Esophagus (tissue), 2 donors: ENCODE measurements at regions not wholly inside any gene's neighbourhood (a gene's known extent, or its start where the extent isn't known, plus 50 kb on each side); places are given as distances from the start of the nearest gene placed in this dataset.
"Not testable (repeated sequence)": the region's sequence is repeated elsewhere in the genome, so short reads cannot be mapped to it uniquely, and the experiment has no call there.

Experiments
- H3K27ac ChIP-seq, 2 donors: one replicate each; pipeline ENCODE4 v1.5.1; 2013; ENCODE audit warnings: low read depth in 2 of 2, mild to moderate bottlenecking in 2 of 2, inconsistent platforms in 1 of 2, low read length in 1 of 2, moderate library complexity in 1 of 2
- H3K27me3 ChIP-seq, 2 donors: one replicate each; pipeline ENCODE4 v1.6.1; 2013; ENCODE audit warnings: low read length in 2 of 2, control low read depth in 1 of 2, mild to moderate bottlenecking in 1 of 2; ENCODE audit not compliant: insufficient read depth in 2 of 2, control insufficient read depth in 1 of 2
- H3K36me3 ChIP-seq, 2 donors: one replicate each; pipeline ENCODE4 v1.6.1; 2013; ENCODE audit warnings: low read length in 1 of 2; ENCODE audit not compliant: control insufficient read depth in 2 of 2, insufficient read depth in 2 of 2
- H3K4me1 ChIP-seq, 2 donors: one replicate each; pipeline ENCODE4 v1.6.1; 2013; ENCODE audit warnings: low read length in 1 of 2; ENCODE audit not compliant: control insufficient read depth in 2 of 2, insufficient read depth in 2 of 2
- H3K4me3 ChIP-seq, 2 donors: one replicate each; pipeline ENCODE4 v1.5.1; 2013; ENCODE audit warnings: low read length in 2 of 2, mild to moderate bottlenecking in 2 of 2, low read depth in 1 of 2, moderate library complexity in 1 of 2
- H3K9me3 ChIP-seq, 2 donors: one replicate each; pipeline ENCODE4 v1.6.1; 2013; ENCODE audit warnings: mild to moderate bottlenecking in 2 of 2, low read depth in 1 of 2, low read length in 1 of 2, moderate library complexity in 1 of 2; ENCODE audit not compliant: control insufficient read depth in 2 of 2, insufficient read depth in 1 of 2
- WGBS, 2 donors: extraction: QIAGEN DNeasy Blood & Tissue Kit; methylation state at CpG; one replicate each; pipeline ENCODE4 v1.1.7; 2013; 5-methylcytosine and 5-hydroxymethylcytosine counted together
- donor health status: healthy with polysubstance abuse.
- donor health status: Bipolar disorder and iron deficiency.

- not testable (repeated sequence) for H3K4me3 ChIP-seq, H3K27me3 ChIP-seq, H3K9me3 ChIP-seq, H3K4me1 ChIP-seq, H3K27ac ChIP-seq, H3K36me3 ChIP-seq
- WGBS, 2 donors, result no CpG with 5 or more reads among the region's 1 CpG
These were observed 155.9 kb downstream of the MFSD1 start for GRCh38 chr3:158957777-158958176.

GRCh38 chr3:158958873-158959272, 157.0 kb downstream of the MFSD1 start:
- H3K27ac ChIP-seq, result no peak overlapping the region
- no peak overlapping the region for H3K4me3 ChIP-seq
- H3K27me3 ChIP-seq, result no peaks in the 10 kb centered on the region
- WGBS, 2 donors, result 83 to 90% methylated on average over 2 of the region's 2 CpGs
- no peaks in the 10 kb centered on the region for H3K9me3 ChIP-seq
- no peaks in the 10 kb centered on the region for H3K4me1 ChIP-seq
- H3K36me3 ChIP-seq, result no peaks in the 10 kb centered on the region

- Histone ChIP-seq H3K4me3 (no peak overlapping the region), H3K36me3 (no peaks in the 10 kb centered on the region), H3K4me1 (no peaks in the 10 kb centered on the region), H3K27me3 (no peaks in the 10 kb centered on the region), H3K9me3 (no peaks in the 10 kb centered on the region), H3K27ac (no peak overlapping the region)
- 56 to 64% methylated on average over 4 of the region's 4 CpGs for WGBS, 2 donors
These were observed 159.6 kb downstream of the MFSD1 start for GRCh38 chr3:158961471-158961870.

- Histone ChIP-seq H3K4me3 (no peak overlapping the region), H3K4me1 (no peaks in the 10 kb centered on the region), H3K36me3 (no peaks in the 10 kb centered on the region), H3K9me3 (no peaks in the 10 kb centered on the region), H3K27ac (no peak overlapping the region), H3K27me3 (no peaks in the 10 kb centered on the region)
- WGBS, 2 donors, result 49 to 50% methylated on average over 3 of the region's 3 CpGs
These were observed 160.1 kb downstream of the MFSD1 start for GRCh38 chr3:158961911-158962310.

GRCh38 chr3:158970006-158970405, 168.2 kb downstream of the MFSD1 start:
- Histone ChIP-seq H3K36me3 (no peaks in the 10 kb centered on the region), H3K4me1 (no peaks in the 10 kb centered on the region), H3K27ac (no peak overlapping the region), H3K9me3 (no peaks in the 10 kb centered on the region), H3K27me3 (no peaks in the 10 kb centered on the region), H3K4me3 (no peak overlapping the region)
- WGBS, 2 donors, result 42 to 58% methylated on average over 2 of the region's 2 CpGs

- WGBS, 2 donors, result 88% methylated on average over 1 of the region's 1 CpG
- Histone ChIP-seq H3K4me3 (no peak overlapping the region), H3K9me3 (no peaks in the 10 kb centered on the region), H3K27ac (no peak overlapping the region), H3K36me3 (no peaks in the 10 kb centered on the region), H3K27me3 (no peaks in the 10 kb centered on the region), H3K4me1 (no peaks in the 10 kb centered on the region)
These were observed 173.1 kb downstream of the MFSD1 start for GRCh38 chr3:158974904-158975303.

- Histone ChIP-seq H3K36me3 (no peaks in the 10 kb centered on the region), H3K4me1 (no peaks in the 10 kb centered on the region), H3K27ac (no peak overlapping the region), H3K4me3 (no peak overlapping the region), H3K9me3 (no peaks in the 10 kb centered on the region), H3K27me3 (no peaks in the 10 kb centered on the region)
- 86 to 92% methylated on average over 2 of the region's 2 CpGs for WGBS, 2 donors
These were observed 175.1 kb downstream of the MFSD1 start for GRCh38 chr3:158976966-158977365.

GRCh38 chr3:158977497-158977896, 175.6 kb downstream of the MFSD1 start:
- no peaks in the 10 kb centered on the region for H3K36me3 ChIP-seq
- H3K27ac ChIP-seq, result no peak overlapping the region
- 48 to 49% methylated on average over 4 of the region's 4 CpGs for WGBS, 2 donors
- no peaks in the 10 kb centered on the region for H3K9me3 ChIP-seq
- no peaks in the 10 kb centered on the region for H3K4me1 ChIP-seq
- H3K4me3 ChIP-seq, result no peak overlapping the region
- no peaks in the 10 kb centered on the region for H3K27me3 ChIP-seq

GRCh38 chr3:158983216-158984099, 181.6 kb downstream of the MFSD1 start:
- WGBS, 2 donors, result 60 to 73% methylated on average over 5 of the region's 5 CpGs
- Histone ChIP-seq H3K4me1 (no peaks in the 10 kb centered on the region), H3K9me3 (no peaks in the 10 kb centered on the region), H3K27ac (no peak overlapping the region), H3K36me3 (no peaks in the 10 kb centered on the region), H3K27me3 (no peaks in the 10 kb centered on the region), H3K4me3 (no peak overlapping the region)

GRCh38 chr3:158991146-158991705, 189.4 kb downstream of the MFSD1 start:
- H3K4me3 ChIP-seq, result no peak overlapping the region
- H3K9me3 ChIP-seq, result no peaks in the 10 kb centered on the region
- WGBS, 2 donors, result 30% methylated on average over 6 of the region's 6 CpGs
- no peak overlapping the region for H3K27ac ChIP-seq
- H3K27me3 ChIP-seq, result no peaks in the 10 kb centered on the region
- no peaks in the 10 kb centered on the region for H3K4me1 ChIP-seq
- no peaks in the 10 kb centered on the region for H3K36me3 ChIP-seq
